ENCODE measurements at regions not wholly inside any gene's neighbourhood (a gene's known extent, or its start where the extent isn't known, plus 50 kb on each side); places are given as distances from the start of the nearest gene placed in this dataset.

- no peak for TF ChIP-seq CTCF (IDR thresholded peaks at IDR 0.05; ENCODE audit: borderline replicate concordance, extremely low read depth, low read length, poor library complexity, severe bottlenecking)
- TF ChIP-seq EZH2 (IDR thresholded peaks at IDR 0.05; ENCODE audit: borderline replicate concordance, low read depth, low read length, severe bottlenecking): no peak
Observed at GRCh38 chr12:67099858-67100257, 169.3 kb upstream of the CAND1 start.
